HG03469 (cell line): ENCODE measurements at regions not wholly inside any gene's neighbourhood (a gene's known extent, or its start where the extent isn't known, plus 50 kb on each side); places are given as distances from the start of the nearest gene placed in this dataset.
"Not testable (repeated sequence)": the region's sequence is repeated elsewhere in the genome, so short reads cannot be mapped to it uniquely, and the experiment has no call there.

ENCODE experiments used
- ATAC-seq: cut with Tn5 transposase; IDR thresholded peaks from one replicate; pipeline ENCODE4 v1.9.1; 2021; ENCODE audit warnings: mild to moderate bottlenecking, moderate library complexity, moderate number of reproducible peaks; ENCODE audit not compliant: unreplicated experiment

- ATAC-seq = not testable (repeated sequence)
Measured at GRCh38 chr18:47354061-47354460, 102.6 kb upstream of the SKOR2 start.

DNA sequence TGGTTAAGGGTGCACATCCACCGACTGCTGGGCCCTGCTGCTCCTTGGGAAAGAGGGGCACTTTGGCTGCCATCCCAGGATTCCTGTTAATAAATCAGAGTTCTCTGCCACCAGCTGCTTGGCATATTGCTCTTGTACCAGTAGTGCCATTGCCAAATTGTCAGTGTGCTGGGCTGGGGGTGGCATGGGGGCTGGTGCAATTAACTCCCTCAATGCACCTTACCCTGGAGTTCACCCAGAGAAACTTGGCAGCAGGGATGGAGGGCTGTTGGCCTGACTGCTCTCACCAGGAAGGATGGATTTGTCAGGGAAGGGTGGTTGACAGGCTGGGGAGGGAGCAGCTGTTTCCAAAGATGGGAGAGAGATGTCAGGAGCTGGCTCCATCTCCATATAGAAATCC is 94.6 kb upstream of the SKOR2 start:
- ATAC-seq = no peak

GRCh38 chr18:47345291-47345690 is 93.8 kb upstream of the SKOR2 start:
- ATAC-seq = no peak

DNA sequence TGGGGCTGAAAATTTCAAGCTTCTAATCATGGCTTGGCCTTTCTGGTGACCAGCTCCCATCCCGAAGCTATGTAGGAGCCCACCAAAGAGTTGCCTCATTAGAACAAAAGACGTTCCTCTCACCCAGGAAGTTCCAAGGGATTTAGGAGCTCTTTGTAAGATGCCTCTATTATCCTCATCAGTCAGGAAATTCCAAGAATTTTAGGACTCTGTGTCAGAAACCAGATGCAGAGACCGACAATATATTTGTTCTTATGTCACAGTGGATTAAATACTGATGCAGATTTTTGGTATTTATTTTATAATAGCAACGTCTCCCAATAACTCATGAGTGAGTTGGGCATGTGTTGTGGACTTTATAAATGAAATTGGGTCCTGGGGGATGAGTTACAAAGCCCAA is 91.8 kb upstream of the SKOR2 start:
- ATAC-seq = no peak

DNA sequence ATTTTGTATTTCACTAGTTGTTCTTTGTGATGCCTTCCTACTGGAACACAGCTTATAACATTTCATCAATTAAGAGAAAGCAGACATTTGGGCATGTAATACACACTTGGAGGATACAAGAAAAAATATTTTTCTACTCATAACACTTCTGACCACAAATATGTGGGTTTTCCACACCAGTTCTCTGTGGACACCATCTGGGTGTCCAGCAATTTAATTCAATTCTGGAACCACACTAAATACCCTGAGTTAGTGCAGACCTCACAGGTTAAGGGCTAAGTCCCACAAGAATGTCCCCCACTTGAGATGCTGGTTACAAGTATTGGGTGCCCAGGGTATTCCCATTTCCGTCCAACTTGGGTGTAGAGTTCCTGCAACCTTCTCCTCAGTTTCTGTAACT is 91.1 kb upstream of the SKOR2 start:
- no peak for ATAC-seq

DNA sequence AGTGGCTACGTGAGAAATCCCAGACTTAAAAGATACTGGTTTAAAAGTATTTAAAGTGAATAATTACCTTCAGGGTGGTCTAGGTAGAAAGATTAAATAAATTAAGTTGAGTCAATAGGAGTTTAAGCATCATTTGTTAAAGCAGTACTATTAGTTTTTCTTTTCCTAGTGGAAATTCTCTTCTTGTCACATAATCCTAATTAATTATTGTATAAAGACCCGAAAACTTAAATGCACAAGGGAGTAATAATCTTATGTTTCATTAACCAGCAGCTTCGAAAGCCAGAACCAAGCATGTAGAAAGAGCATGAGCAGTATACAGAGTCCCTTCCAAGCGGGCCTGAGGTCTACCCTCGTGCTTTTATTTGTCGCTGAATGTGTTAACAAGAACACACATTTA is 90.2 kb upstream of the SKOR2 start:
- no peak for ATAC-seq

DNA sequence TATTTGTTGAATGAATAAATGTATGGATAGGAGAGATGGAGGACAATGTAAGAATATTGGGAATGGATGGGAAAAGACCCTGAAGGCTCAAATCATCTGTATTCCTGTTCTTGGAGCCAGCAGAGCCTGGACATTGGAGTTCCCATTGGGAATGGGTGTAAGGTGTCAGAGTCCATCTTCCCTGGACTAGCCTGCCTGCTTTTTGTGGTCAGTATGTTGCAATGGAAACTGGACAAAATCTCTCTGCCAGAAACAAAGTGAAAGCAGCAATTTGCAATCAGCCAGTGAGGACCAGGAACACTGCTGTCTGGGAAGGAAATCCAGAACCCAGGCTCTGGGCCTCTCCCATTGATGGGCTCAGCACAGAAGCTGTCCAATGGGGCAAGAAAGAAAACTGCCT is 83.5 kb upstream of the SKOR2 start:
- ATAC-seq = no peak

DNA sequence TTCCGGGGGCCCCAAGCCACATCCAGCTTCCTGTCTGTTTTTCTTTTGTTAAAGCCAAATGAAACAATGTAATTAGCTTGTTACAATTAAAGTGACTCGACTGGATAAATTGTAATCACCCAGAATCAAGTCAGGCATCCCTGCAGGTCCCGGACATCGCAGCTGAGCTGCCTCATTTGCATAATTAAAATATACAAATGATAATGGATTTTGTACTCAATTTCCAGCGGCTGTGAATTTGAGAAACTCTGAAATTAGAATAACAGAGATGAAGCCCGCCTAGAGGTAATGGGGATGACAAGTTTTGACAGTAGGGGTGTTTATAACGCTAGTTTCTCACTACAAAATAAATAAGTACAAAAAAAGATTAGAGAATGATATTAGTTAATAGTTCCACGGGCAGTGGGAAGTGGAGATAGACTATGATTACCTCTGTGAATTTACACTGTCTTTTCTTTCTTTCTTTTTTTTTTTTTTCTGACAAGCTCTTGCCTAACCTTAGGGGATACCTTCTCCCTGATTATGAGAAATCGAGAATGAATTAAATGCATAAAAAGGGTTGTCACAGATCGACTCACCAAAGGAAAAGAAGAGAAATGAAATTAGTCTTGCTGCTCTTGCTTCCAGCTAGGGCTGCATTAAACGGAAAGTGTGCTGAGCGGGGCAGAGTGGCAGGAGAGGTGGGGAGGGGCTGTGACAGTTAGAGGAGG is 82.6 kb upstream of the SKOR2 start:
- ATAC-seq = no peak

GRCh38 chr18:47331641-47332040 is 80.2 kb upstream of the SKOR2 start:
- no peak for ATAC-seq

- ATAC-seq = no peak
Measured at GRCh38 chr18:47331026-47331425, 79.6 kb upstream of the SKOR2 start.

GRCh38 chr18:47323158-47323557 is 71.7 kb upstream of the SKOR2 start:
- ATAC-seq = no peak

DNA sequence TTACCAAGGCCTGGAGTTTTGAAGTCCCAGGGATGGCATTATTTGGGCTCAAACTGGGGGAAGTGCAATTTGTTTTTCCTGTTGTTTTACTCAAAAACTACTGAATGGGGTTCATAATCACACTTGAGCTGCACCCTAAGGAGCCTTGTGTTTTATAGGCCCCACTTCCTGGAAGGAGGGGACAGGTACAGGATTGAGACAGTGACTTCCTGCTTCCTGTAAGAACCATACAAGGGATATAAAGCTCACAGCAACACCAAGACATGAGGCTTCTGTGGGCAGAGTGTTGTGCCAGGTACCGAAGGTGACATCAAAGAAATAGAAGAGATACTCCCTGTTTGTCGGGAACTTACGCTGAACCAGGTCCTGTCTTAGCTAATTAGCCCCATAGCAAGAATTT is 70.4 kb upstream of the SKOR2 start:
- no peak for ATAC-seq

- ATAC-seq = no peak
Measured at GRCh38 chr18:47317824-47318508, 66.5 kb upstream of the SKOR2 start.

DNA sequence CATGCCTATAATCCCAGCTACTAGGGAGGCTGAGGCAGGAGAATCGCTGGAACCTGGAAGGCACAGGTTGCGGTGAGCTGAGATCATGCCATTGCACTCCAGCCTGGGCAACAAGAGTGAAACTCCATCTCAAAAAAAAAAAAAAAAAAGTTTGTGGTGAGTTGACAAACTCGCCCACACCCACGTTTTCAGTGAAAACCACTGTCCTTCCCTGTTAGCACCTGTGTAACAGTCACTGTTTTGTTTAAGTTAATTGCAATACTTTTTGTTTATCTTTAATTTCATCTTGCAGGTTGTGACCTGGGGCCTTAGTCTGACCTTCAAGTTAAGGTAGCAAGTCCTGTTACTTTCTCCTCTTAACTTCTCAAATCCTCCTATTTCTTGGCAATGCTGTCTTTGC is 65.5 kb upstream of the SKOR2 start:
- ATAC-seq = no peak

GRCh38 chr18:47313901-47314300 is 62.4 kb upstream of the SKOR2 start:
- no peak for ATAC-seq

DNA sequence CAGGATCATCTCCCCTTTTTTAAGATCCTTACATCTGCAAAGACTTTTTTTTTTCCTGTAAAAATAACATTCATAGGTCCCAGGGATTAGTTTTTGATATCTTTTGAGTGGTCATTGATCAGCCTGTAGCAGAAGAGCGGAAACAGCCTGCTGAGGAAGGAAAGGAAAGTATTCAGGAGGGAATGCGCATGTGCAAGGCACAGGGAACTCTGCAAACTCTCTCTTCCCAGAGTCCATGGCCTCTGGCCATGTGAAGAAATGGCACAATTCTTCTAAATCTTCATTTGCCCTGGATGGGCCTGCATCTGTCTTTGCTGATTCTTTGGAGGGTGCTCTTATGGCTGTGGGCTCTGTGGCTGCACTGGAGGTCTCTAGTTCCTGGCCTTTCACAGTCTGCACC is 60.1 kb upstream of the SKOR2 start:
- ATAC-seq = no peak
